MM.1S (cell line): ENCODE measurements at regions not wholly inside any gene's neighbourhood (a gene's known extent, or its start where the extent isn't known, plus 50 kb on each side); places are given as distances from the start of the nearest gene placed in this dataset.

ENCODE experiments used
- CTCF ChIP-seq: fragments of 300-600 bp; sonication (generic); IDR thresholded peaks from 2 replicates; pipeline ENCODE4 v1.5.1; 2016; ENCODE audit warnings: antibody characterized with exemption, low read length, mixed read lengths
- EZH2 ChIP-seq: fragments of 300-600 bp; sonication (generic); optimal IDR thresholded peaks from 2 replicates; pipeline ENCODE3; 2017; ENCODE audit warnings: low read depth, mild to moderate bottlenecking, antibody characterized with exemption, low read length, mixed read lengths
- EZH2phosphoT487 ChIP-seq: fragments of 300-600 bp; sonication (generic); IDR thresholded peaks from 2 replicates; pipeline ENCODE4 v1.6.1; 2018; ENCODE audit warnings: antibody characterized with exemption, low read length

- TF ChIP-seq CTCF = no peak
- no peak for TF ChIP-seq EZH2
- no peak for TF ChIP-seq EZH2phosphoT487
These were observed 456.2 kb downstream of the CD109 start for GRCh38 chr6:74152096-74152675.
